GM18517 (cell line): ENCODE measurements at regions not wholly inside any gene's neighbourhood (a gene's known extent, or its start where the extent isn't known, plus 50 kb on each side); places are given as distances from the start of the nearest gene placed in this dataset.

Experiments used
- ATAC-seq: cut with Tn5 transposase; IDR thresholded peaks from one replicate; pipeline ENCODE4 v1.9.1; 2021; ENCODE audit warnings: mild to moderate bottlenecking, moderate library complexity; ENCODE audit not compliant: unreplicated experiment

DNA sequence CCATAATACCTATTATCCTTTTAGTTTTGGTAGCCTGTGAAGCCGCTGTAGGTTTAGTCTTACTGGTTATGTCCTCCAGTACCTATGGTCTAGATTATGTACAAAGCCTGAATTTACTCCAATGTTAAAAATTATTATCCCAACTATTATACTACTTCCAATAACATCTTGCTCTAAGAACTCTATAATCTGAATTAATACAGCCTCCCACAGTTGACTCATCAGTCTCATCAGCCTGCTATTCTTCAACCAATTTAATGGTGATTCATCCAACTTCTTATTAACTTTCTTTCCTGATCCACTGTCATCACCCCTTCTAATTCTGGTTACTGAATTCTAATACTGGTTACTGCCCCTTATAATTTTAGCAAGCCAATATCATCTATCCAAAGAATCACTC lies 370.3 kb upstream of the OPRM1 start:
- ATAC-seq, result no peak

DNA sequence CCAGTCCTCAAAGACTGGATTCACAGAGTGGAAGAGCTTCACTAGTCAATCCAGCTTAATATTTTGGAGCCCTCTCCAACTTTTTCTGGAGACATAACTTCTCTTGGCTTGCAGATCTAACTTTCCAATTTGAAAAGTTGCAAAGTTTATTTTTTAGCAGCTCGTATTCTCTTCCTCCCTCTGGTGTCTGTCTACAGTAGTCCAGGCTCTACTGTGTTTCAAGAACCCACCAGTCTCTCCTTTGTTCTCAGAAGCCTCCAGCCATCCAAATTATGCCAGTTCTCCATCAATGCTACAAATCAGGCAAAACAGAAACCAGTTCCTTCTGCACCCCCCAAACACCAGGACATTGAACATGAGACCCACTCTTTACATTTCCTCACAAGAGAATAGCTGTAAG lies 376.1 kb upstream of the OPRM1 start:
- ATAC-seq, result no peak

DNA sequence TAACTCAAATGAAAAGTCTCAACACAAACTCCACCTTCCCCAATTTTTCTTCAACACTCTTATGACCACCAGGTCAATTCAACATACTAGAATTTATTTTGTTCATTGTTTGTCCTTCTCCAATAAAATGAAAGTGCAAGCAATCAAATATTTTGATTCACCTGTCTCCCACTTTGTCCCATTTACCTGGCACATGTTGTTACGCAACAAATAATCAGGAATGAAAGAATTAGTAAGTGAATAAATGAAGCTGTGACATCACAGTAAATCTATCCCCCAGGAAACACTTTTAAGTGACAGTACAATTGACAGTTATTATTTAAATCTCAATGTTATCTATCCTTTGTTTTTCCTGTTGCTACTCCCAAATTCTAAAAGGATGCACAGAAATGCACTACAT lies 393.7 kb upstream of the OPRM1 start:
- ATAC-seq, result no peak

- no peak for ATAC-seq
These were observed 395.0 kb upstream of the OPRM1 start for GRCh38 chr6:153644000-153644399.

GRCh38 chr6:153634416-153634815 lies 404.6 kb upstream of the OPRM1 start:
- no peak for ATAC-seq

DNA sequence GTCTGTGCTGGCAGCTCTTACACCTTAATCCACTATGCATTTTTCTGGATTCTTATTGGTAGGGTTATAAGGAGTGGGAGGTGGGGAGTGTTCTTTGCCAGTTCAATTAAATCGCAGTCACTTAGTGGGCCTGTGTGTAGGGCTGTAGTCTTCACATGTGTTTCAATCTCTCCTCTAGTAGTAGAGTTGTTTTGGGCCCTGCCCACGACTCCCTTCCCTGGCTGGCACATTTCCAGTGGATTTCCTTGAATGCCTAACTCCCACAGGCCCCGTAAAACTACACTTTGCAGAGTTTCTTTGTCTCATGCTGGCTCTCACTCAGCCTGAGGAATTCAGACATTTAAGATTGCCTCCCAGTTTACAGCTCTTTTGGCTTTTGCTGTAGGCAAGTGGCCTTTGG lies 414.0 kb upstream of the OPRM1 start:
- no peak for ATAC-seq

- no peak for ATAC-seq
These were observed 414.5 kb upstream of the OPRM1 start for GRCh38 chr6:153624528-153624927.

DNA sequence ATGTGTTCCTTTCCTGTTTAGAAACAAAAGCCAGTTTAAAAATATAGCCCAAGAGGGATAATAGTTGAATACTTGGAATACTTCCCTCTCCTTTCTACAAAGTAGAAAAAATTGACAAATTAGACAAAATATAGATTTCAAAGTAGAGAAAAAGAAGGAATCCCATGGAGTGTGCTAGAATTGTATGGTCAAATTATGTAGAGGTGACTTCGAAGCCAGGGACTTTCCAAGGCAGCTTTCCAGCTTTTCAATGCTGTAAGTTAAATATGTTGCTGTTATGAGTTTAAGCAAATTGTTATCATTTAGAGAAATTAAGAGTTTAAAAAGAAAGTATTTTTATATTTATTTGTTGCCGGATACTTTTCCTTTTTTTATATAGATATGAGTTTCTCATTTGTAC lies 415.5 kb upstream of the OPRM1 start:
- ATAC-seq, result no peak

- ATAC-seq, result no peak
These were observed 417.5 kb upstream of the OPRM1 start for GRCh38 chr6:153621491-153621890.

DNA sequence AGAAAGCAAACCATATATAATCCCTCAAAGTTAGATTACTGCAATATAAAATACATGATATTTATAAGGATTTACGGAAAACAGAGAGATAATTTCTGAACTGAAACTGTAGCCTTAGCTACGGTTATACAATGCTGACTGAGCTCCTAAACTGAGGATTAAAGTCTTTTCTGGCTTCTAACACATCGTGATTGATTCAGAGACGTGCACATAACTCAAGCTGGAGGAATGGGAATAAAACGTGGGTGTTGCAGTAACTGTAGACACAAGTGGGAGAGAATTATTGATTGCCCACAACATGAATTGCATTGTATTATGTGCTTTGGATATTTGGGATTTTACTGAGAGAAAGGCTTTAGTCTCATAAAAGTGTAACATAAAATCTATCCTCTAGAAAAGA lies 418.0 kb upstream of the OPRM1 start:
- no peak for ATAC-seq

GRCh38 chr6:153618371-153619322 lies 420.4 kb upstream of the OPRM1 start:
- no peak for ATAC-seq

DNA sequence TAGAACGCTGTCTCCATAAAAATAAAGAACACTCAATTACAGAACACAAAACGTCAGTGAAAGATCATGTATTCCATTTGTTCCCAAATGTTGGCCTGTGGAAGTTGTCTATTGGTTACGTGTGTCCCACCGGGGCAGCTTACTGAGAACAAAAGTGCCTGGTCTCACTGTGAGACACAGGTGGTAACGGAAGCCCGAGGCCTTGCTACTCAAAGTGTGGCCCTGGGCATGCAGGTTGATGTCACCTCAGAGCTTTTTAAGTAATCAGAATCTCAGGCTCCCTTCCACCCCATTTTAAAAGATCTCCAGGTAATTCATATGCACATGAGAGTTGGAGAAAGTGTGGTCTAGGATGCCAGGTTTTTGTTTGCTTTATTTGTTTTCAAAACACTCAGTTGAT lies 422.5 kb upstream of the OPRM1 start:
- no peak for ATAC-seq

DNA sequence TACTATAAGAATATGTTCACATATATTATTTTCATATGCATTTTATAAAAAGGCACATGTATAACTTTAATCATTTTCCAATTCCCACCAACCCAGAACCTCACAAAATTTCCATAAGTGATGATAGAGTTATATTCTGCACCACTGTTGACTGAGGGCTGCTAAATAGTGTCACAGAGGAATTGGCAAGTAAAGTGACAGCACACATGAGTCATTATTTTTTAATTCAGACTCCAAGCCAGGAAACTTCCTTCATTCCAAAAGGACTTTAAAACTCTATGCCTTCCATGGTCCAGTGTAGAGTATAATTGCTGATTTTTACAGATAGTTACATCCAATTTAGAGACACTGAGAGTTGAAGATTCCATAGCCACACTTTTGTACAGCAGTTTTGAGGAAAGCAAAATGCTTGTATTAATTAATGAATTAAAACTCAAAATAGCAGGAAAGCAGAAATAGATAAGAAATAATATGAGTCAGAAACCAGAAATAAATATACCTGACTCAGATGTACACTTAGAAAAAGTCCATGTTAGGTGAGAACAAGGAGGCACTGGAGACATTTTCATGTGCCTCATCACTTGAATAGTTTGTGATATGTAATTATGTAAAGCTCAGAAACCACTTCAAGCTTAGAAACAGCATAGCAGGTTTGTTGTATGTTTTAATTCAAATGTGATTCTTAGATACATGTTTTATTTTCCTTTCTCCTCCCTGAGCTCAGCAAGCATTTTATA lies 425.2 kb upstream of the OPRM1 start:
- ATAC-seq, result no peak

- ATAC-seq, result no peak
These were observed 436.6 kb upstream of the OPRM1 start for GRCh38 chr6:153602401-153602800.

GRCh38 chr6:153599901-153600300 lies 439.1 kb upstream of the OPRM1 start:
- no peak for ATAC-seq

- ATAC-seq, result no peak
These were observed 443.1 kb upstream of the OPRM1 start for GRCh38 chr6:153595903-153596302.

GRCh38 chr6:153594871-153595270 lies 444.2 kb upstream of the OPRM1 start:
- no peak for ATAC-seq

DNA sequence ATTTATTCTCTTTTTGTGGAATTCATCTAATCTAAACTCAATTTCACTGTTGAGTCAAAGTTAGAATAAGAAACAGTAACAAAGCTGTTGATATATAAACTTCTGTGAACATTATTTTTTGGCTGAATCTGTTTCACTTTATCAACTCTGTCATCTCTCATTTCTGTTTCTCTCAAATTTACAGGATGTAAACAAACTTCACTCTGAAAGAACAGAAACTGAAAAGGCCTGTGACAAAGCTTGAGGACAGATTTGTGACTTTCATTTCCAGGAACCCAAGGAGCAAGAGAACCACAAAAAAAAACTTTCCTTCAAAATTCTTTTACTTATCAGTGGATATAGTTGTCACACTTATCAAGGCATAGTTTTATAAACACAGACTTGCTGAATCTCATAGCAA lies 447.9 kb upstream of the OPRM1 start:
- no peak for ATAC-seq

DNA sequence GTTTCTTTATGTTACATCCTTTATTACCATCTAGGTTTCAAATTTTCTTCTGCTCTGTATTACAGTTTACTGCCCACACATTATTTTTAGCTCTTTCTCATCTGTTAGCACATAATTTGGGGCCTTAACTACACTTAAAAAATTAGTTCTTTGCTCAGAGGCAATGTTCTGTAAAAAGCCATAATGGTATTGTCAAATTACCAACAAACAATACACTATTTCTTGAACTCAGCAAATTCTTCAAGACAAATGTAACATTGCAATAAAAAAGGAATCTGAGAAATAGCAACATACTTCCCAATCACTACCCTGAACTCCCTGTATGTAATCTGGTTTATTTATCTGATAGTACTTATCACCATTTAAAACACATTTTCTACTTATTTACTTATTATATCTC lies 448.6 kb upstream of the OPRM1 start:
- no peak for ATAC-seq

GRCh38 chr6:153588330-153588729 lies 450.7 kb upstream of the OPRM1 start:
- no peak for ATAC-seq

- no peak for ATAC-seq
These were observed 452.6 kb upstream of the RGS17 start for GRCh38 chr6:153583685-153584084.

DNA sequence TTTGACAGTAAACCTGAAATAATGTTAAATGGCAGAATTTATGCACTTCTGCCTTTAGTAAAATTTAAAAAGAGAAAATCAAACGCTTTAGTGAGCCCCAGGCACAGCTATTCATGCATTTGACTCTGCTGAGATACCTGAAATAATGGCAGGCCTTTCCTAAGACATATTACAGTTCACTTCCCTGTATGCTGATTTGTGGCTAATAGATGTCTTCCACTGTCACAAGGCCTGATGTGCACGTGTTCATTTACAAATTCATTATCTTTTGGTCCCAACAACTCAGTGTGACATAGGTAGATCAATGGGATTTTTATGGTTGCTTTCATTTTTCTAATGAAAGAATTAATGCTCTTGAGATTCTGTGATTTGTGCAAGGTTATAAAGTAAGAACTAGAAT lies 449.7 kb upstream of the RGS17 start:
- ATAC-seq, result no peak
